Epithelial cell of prostate (primary cell): ENCODE measurements at regions not wholly inside any gene's neighbourhood (a gene's known extent, or its start where the extent isn't known, plus 50 kb on each side); places are given as distances from the start of the nearest gene placed in this dataset.
"Not testable (repeated sequence)": the region's sequence is repeated elsewhere in the genome, so short reads cannot be mapped to it uniquely, and the experiment has no call there.

Experiments
- DNase-seq: peaks from one replicate; pipeline ENCODE4 v3.0.0-alpha.2; 2011; ENCODE audit warnings: low read depth, low spot score
- H3K27ac ChIP-seq: fragments of 450-650 bp; 2 replicates; pipeline ENCODE4 v1.5.1; 2017; ENCODE audit warnings: mild to moderate bottlenecking

GRCh38 chr9:28136113-28136512 lies 562.8 kb upstream of the C9orf72 start:
- no peak for DNase-seq
- H3K27ac ChIP-seq, result no peak overlapping the region

GRCh38 chr9:28147430-28147829 lies 574.1 kb upstream of the C9orf72 start:
- H3K27ac ChIP-seq, DNase-seq: not testable (repeated sequence)

- not testable (repeated sequence) for DNase-seq
Measured at GRCh38 chr9:28147923-28148597, 574.8 kb upstream of the C9orf72 start.

GRCh38 chr9:28149361-28150050 lies 576.2 kb upstream of the C9orf72 start:
- DNase-seq, H3K27ac ChIP-seq: not testable (repeated sequence)

More at GRCh38 chr9:28147923-28148597, 574.8 kb upstream of the C9orf72 start:
- H3K27ac ChIP-seq, result not testable (repeated sequence)

- no peak overlapping the region for H3K27ac ChIP-seq
- no peak for DNase-seq
Measured at GRCh38 chr9:28155067-28155466, 581.8 kb upstream of the C9orf72 start.

GRCh38 chr9:28155671-28156070 lies 582.4 kb upstream of the C9orf72 start:
- no peak for DNase-seq
- no peak overlapping the region for H3K27ac ChIP-seq

- H3K27ac ChIP-seq, result no peak overlapping the region
- DNase-seq, result no peak
Measured at GRCh38 chr9:28158451-28158850, 585.2 kb upstream of the C9orf72 start.

GRCh38 chr9:28163619-28164018 lies 590.3 kb upstream of the C9orf72 start:
- H3K27ac ChIP-seq, result no peak overlapping the region
- DNase-seq, result peak; percentile 10

- no peak overlapping the region for H3K27ac ChIP-seq
- no peak for DNase-seq
Measured at GRCh38 chr9:28166179-28166578, 592.9 kb upstream of the C9orf72 start.

GRCh38 chr9:28177142-28177541 lies 603.9 kb upstream of the C9orf72 start:
- DNase-seq, result no peak
- H3K27ac ChIP-seq, result no peak overlapping the region

- DNase-seq, result no peak
- H3K27ac ChIP-seq, result no peak overlapping the region
Measured at GRCh38 chr9:28177925-28178324, 604.6 kb upstream of the C9orf72 start.

- H3K27ac ChIP-seq, result no peak overlapping the region
- no peak for DNase-seq
Measured at GRCh38 chr9:28179893-28180292, 606.6 kb upstream of the C9orf72 start.

GRCh38 chr9:28190981-28191380 lies 617.7 kb upstream of the C9orf72 start:
- no peak for DNase-seq
- H3K27ac ChIP-seq, result no peak overlapping the region

GRCh38 chr9:28197653-28198052 lies 624.4 kb upstream of the C9orf72 start:
- DNase-seq, result no peak
- H3K27ac ChIP-seq, result no peak overlapping the region

- H3K27ac ChIP-seq, result no peak overlapping the region
- no peak for DNase-seq
Measured at GRCh38 chr9:28203036-28203435, 629.8 kb upstream of the C9orf72 start.

- DNase-seq, result no peak
- H3K27ac ChIP-seq, result no peak overlapping the region
Measured at GRCh38 chr9:28206280-28206679, 633.0 kb upstream of the C9orf72 start.

GRCh38 chr9:28207657-28208056 lies 634.4 kb upstream of the C9orf72 start:
- no peak for DNase-seq

GRCh38 chr9:28209130-28209529 lies 635.8 kb upstream of the C9orf72 start:
- no peak for DNase-seq
- H3K27ac ChIP-seq, result no peak overlapping the region

More at GRCh38 chr9:28207657-28208056, 634.4 kb upstream of the C9orf72 start:
- H3K27ac ChIP-seq, result no peak overlapping the region

- peak; percentile 71 for DNase-seq
- no peak overlapping the region for H3K27ac ChIP-seq
Measured at GRCh38 chr9:28212979-28213378, 639.7 kb upstream of the C9orf72 start.

GRCh38 chr9:28215536-28216299 lies 642.4 kb upstream of the C9orf72 start:
- H3K27ac ChIP-seq, result no peak overlapping the region

GRCh38 chr9:28232686-28233085 lies 659.4 kb upstream of the C9orf72 start:
- no peak for DNase-seq
- H3K27ac ChIP-seq, result no peak overlapping the region

More at GRCh38 chr9:28215536-28216299, 642.4 kb upstream of the C9orf72 start:
- DNase-seq, result no peak
